Neural cell (in vitro differentiated cells): ENCODE measurements at regions not wholly inside any gene's neighbourhood (a gene's known extent, or its start where the extent isn't known, plus 50 kb on each side); places are given as distances from the start of the nearest gene placed in this dataset.

ENCODE experiments used
- EP300 ChIP-seq: fragments of 450-650 bp; conservative IDR thresholded peaks from 2 replicates; pipeline ENCODE4 v1.6.1; 2014; ENCODE audit warnings: antibody characterized with exemption, mild to moderate bottlenecking, moderate library complexity; ENCODE audit not compliant: poor library complexity, severe bottlenecking
- RAD21 ChIP-seq: fragments of 450-650 bp; conservative IDR thresholded peaks from 2 replicates; pipeline ENCODE4 v1.6.1; 2014; ENCODE audit warnings: antibody characterized with exemption, mild to moderate bottlenecking, moderate library complexity
- TAF1 ChIP-seq: IDR thresholded peaks from 2 replicates; pipeline ENCODE4 v1.6.1; 2012; ENCODE audit warnings: low read depth
- TF ChIP-seq, protein P1 (sequence below): fragments of 450-650 bp; IDR thresholded peaks from 2 replicates; pipeline ENCODE4 v1.5.1; 2014; ENCODE audit warnings: antibody characterized with exemption, mild to moderate bottlenecking, moderate library complexity; ENCODE audit not compliant: poor library complexity, severe bottlenecking

DNA sequence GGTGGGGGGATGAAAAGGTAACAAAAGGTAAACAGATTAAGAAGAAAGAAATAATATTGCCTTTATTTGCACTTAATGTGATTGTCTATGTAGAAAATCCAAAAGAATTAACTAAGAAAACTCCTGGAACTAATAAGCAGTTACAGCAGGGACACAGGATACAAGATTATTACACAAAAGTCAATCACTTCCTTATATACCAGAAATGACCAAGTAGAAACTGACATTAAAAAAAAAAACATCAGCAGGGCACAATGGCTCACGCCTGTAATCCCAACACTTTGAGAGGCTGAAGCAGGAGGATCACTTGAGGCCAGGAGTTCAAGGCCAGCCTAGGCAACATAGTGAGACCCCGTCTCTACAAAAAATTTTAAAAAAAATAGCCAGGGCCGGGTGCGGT lies 123.2 kb upstream of the RIPOR2 start:
- TF ChIP-seq, protein P1, sequence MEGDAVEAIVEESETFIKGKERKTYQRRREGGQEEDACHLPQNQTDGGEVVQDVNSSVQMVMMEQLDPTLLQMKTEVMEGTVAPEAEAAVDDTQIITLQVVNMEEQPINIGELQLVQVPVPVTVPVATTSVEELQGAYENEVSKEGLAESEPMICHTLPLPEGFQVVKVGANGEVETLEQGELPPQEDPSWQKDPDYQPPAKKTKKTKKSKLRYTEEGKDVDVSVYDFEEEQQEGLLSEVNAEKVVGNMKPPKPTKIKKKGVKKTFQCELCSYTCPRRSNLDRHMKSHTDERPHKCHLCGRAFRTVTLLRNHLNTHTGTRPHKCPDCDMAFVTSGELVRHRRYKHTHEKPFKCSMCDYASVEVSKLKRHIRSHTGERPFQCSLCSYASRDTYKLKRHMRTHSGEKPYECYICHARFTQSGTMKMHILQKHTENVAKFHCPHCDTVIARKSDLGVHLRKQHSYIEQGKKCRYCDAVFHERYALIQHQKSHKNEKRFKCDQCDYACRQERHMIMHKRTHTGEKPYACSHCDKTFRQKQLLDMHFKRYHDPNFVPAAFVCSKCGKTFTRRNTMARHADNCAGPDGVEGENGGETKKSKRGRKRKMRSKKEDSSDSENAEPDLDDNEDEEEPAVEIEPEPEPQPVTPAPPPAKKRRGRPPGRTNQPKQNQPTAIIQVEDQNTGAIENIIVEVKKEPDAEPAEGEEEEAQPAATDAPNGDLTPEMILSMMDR = no peak
- TF ChIP-seq RAD21 (no peak), EP300 (no peak), TAF1 (no peak)
